GM23338 (cell line): ENCODE measurements at regions not wholly inside any gene's neighbourhood (a gene's known extent, or its start where the extent isn't known, plus 50 kb on each side); places are given as distances from the start of the nearest gene placed in this dataset.

Experiments used
- ATAC-seq: fragments of 200-7000 bp; cut with Tn5 transposase; 3 replicates; pipeline ENCODE4 v1.9.1; 2020
- DNase-seq: peaks from one replicate; pipeline ENCODE4 v3.0.0-alpha.2; 2015; ENCODE audit warnings: low spot score
- H2AFZ ChIP-seq: fragments of 200-600 bp; sonication (generic); 2 replicates; pipeline ENCODE4 v1.8.0; 2016; ENCODE audit warnings: antibody characterized with exemption, mild to moderate bottlenecking, moderate library complexity
- H3F3A ChIP-seq: fragments of 200-600 bp; sonication (generic); replicated peaks from 2 replicates; pipeline ENCODE4 v1.8.0; 2017; ENCODE audit warnings: antibody characterized with exemption, mixed run types, low read depth
- H3K27ac ChIP-seq: fragments of 200-600 bp; sonication (generic); 2 replicates; pipeline ENCODE4 v1.6.1; 2016; ENCODE audit warnings: low read depth
- H3K27me3 ChIP-seq: fragments of 200-600 bp; sonication (generic); 2 replicates; pipeline ENCODE4 v1.8.0; 2016; ENCODE audit warnings: mild to moderate bottlenecking, mixed run types, moderate library complexity; ENCODE audit not compliant: insufficient read depth
- H3K36me3 ChIP-seq: fragments of 200-600 bp; sonication (generic); 2 replicates; pipeline ENCODE4 v1.8.0; 2016; ENCODE audit warnings: mild to moderate bottlenecking; ENCODE audit not compliant: insufficient read depth
- H3K4me1 ChIP-seq: fragments of 200-600 bp; sonication (generic); 2 replicates; pipeline ENCODE4 v1.8.0; 2016; ENCODE audit warnings: mild to moderate bottlenecking, moderate library complexity; ENCODE audit not compliant: insufficient read depth
- H3K4me2 ChIP-seq: fragments of 200-600 bp; sonication (generic); 2 replicates; pipeline ENCODE4 v1.7.1; 2017; ENCODE audit warnings: mixed run types
- H3K4me3 ChIP-seq: fragments of 200-600 bp; sonication (generic); 2 replicates; pipeline ENCODE4 v1.6.1; 2016; ENCODE audit warnings: mixed run types
- H3K79me2 ChIP-seq: fragments of 200-600 bp; sonication (generic); replicated peaks from 2 replicates; pipeline ENCODE4 v1.8.0; 2017; ENCODE audit warnings: mild to moderate bottlenecking; ENCODE audit not compliant: insufficient read depth
- H3K9me2 ChIP-seq: fragments of 200-600 bp; sonication (generic); 2 replicates; pipeline ENCODE4 v1.8.0; 2017; ENCODE audit not compliant: insufficient read depth
- H4K20me1 ChIP-seq: fragments of 200-600 bp; sonication (generic); replicated peaks from 2 replicates; pipeline ENCODE4 v1.8.0; 2017; ENCODE audit warnings: mild to moderate bottlenecking; ENCODE audit not compliant: insufficient read depth
- H3K27ac Mint-ChIP-seq: 2 replicates; pipeline ENCODE4 v1.8.0; 2020; ENCODE audit warnings: inconsistent platforms, mild to moderate bottlenecking, moderate library complexity, mixed read lengths
- H3K27me3 Mint-ChIP-seq: 3 replicates; pipeline ENCODE4 v1.8.0; 2022; ENCODE audit warnings: low read depth, mild to moderate bottlenecking, moderate library complexity, mixed read lengths, inconsistent platforms; ENCODE audit not compliant: insufficient read depth, poor library complexity
- H3K36me3 Mint-ChIP-seq: 3 replicates; pipeline ENCODE4 v1.8.0; 2021; ENCODE audit warnings: low read depth, mild to moderate bottlenecking, inconsistent platforms, moderate library complexity, mixed read lengths
- H3K4me1 Mint-ChIP-seq: 3 replicates; pipeline ENCODE4 v1.8.0; 2020; ENCODE audit warnings: mild to moderate bottlenecking, inconsistent platforms, mixed read lengths
- H3K4me3 Mint-ChIP-seq: 3 replicates; pipeline ENCODE4 v1.8.0; 2021; ENCODE audit warnings: moderate library complexity, mild to moderate bottlenecking, inconsistent platforms, mixed read lengths
- H3K9me3 Mint-ChIP-seq: 3 replicates; pipeline ENCODE4 v1.8.0; 2020; ENCODE audit warnings: moderate library complexity, mild to moderate bottlenecking, inconsistent platforms, mixed read lengths
- CREB1 ChIP-seq: fragments of 250-450 bp; sonication (Bioruptor Pico); IDR thresholded peaks from 2 replicates; pipeline ENCODE4 v1.5.0; 2020; ENCODE audit warnings: low read depth, mild to moderate bottlenecking, moderate library complexity
- EZH2 ChIP-seq: fragments of 200-600 bp; sonication (generic); IDR thresholded peaks from one replicate; pipeline ENCODE4 v1.8.0; 2017; ENCODE audit warnings: antibody characterized with exemption, mild to moderate bottlenecking, low read depth; ENCODE audit not compliant: unreplicated experiment
- EZH2phosphoT487 ChIP-seq: fragments of 200-600 bp; sonication (generic); IDR thresholded peaks from one replicate; pipeline ENCODE4 v1.8.1; 2018; ENCODE audit warnings: antibody characterized with exemption; ENCODE audit not compliant: unreplicated experiment
- NANOG ChIP-seq: IDR thresholded peaks from 2 replicates; pipeline ENCODE4 v1.6.1; 2016; ENCODE audit warnings: antibody characterized with exemption, borderline replicate concordance
- POLR2AphosphoS5 ChIP-seq: IDR thresholded peaks from 2 replicates; pipeline ENCODE4 v1.6.1; 2016; ENCODE audit warnings: antibody characterized with exemption, low read depth
- REST ChIP-seq: IDR thresholded peaks from one replicate; pipeline ENCODE4 v1.6.1; 2018; ENCODE audit warnings: antibody characterized with exemption; ENCODE audit not compliant: unreplicated experiment
- STAT1 ChIP-seq: IDR thresholded peaks from one replicate; pipeline ENCODE4 v1.6.1; 2016; ENCODE audit warnings: antibody characterized with exemption; ENCODE audit not compliant: unreplicated experiment
- TF ChIP-seq, protein P1 (sequence below): fragments of 250-450 bp; sonication (Bioruptor Pico); IDR thresholded peaks from 2 replicates; pipeline ENCODE4 v1.5.0; 2020; ENCODE audit warnings: mild to moderate bottlenecking, moderate library complexity

DNA sequence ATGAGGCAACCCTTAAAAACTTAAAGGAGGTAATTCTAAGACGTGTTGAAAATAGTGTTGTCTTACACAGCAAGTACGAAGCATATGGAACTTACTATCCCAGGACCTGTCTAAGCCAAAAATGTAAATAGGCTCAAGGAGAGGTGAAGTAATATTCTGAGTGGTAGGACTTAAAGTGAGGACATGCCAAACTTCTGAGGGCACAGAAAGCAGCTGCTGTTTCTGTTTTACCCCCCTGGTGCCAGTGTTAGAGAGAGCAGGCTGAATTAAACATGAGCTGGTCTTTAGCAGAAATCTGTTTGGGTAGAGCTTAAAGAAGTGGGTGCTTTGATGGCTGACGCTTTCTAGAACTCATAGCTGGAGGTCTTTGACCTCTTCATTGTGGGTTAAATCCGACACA is 149.7 kb upstream of the NPHP3 start:
- H3K27me3 Mint-ChIP-seq: peaks cover 6% of the 10 kb centered on the region
- no peaks in the 10 kb centered on the region for H3K4me1 Mint-ChIP-seq
- no peak overlapping the region for H3K27ac ChIP-seq
- H3K4me3 Mint-ChIP-seq: no peak overlapping the region
- no peak overlapping the region for H3K4me2 ChIP-seq
- no peaks in the 10 kb centered on the region for H3K9me2 ChIP-seq
- no peak overlapping the region for H2AFZ ChIP-seq
- H3K79me2 ChIP-seq: no peaks in the 10 kb centered on the region
- no peak overlapping the region for H3K4me3 ChIP-seq
- H3K36me3 ChIP-seq: no peaks in the 10 kb centered on the region
- no peak for ATAC-seq
- no peaks in the 10 kb centered on the region for H3F3A ChIP-seq
- H3K4me1 ChIP-seq: no peaks in the 10 kb centered on the region
- DNase-seq: no peak
- no peak overlapping the region for H3K27ac Mint-ChIP-seq
- no peaks in the 10 kb centered on the region for H3K9me3 Mint-ChIP-seq
- no peaks in the 10 kb centered on the region for H3K36me3 Mint-ChIP-seq
- H4K20me1 ChIP-seq: no peaks in the 10 kb centered on the region
- H3K27me3 ChIP-seq: no peaks in the 10 kb centered on the region
- TF ChIP-seq EZH2phosphoT487 (no peak), REST (no peak), EZH2 (no peak), CREB1 (no peak), NANOG (no peak), STAT1 (no peak), POLR2AphosphoS5 (no peak)
- TF ChIP-seq, protein P1, sequence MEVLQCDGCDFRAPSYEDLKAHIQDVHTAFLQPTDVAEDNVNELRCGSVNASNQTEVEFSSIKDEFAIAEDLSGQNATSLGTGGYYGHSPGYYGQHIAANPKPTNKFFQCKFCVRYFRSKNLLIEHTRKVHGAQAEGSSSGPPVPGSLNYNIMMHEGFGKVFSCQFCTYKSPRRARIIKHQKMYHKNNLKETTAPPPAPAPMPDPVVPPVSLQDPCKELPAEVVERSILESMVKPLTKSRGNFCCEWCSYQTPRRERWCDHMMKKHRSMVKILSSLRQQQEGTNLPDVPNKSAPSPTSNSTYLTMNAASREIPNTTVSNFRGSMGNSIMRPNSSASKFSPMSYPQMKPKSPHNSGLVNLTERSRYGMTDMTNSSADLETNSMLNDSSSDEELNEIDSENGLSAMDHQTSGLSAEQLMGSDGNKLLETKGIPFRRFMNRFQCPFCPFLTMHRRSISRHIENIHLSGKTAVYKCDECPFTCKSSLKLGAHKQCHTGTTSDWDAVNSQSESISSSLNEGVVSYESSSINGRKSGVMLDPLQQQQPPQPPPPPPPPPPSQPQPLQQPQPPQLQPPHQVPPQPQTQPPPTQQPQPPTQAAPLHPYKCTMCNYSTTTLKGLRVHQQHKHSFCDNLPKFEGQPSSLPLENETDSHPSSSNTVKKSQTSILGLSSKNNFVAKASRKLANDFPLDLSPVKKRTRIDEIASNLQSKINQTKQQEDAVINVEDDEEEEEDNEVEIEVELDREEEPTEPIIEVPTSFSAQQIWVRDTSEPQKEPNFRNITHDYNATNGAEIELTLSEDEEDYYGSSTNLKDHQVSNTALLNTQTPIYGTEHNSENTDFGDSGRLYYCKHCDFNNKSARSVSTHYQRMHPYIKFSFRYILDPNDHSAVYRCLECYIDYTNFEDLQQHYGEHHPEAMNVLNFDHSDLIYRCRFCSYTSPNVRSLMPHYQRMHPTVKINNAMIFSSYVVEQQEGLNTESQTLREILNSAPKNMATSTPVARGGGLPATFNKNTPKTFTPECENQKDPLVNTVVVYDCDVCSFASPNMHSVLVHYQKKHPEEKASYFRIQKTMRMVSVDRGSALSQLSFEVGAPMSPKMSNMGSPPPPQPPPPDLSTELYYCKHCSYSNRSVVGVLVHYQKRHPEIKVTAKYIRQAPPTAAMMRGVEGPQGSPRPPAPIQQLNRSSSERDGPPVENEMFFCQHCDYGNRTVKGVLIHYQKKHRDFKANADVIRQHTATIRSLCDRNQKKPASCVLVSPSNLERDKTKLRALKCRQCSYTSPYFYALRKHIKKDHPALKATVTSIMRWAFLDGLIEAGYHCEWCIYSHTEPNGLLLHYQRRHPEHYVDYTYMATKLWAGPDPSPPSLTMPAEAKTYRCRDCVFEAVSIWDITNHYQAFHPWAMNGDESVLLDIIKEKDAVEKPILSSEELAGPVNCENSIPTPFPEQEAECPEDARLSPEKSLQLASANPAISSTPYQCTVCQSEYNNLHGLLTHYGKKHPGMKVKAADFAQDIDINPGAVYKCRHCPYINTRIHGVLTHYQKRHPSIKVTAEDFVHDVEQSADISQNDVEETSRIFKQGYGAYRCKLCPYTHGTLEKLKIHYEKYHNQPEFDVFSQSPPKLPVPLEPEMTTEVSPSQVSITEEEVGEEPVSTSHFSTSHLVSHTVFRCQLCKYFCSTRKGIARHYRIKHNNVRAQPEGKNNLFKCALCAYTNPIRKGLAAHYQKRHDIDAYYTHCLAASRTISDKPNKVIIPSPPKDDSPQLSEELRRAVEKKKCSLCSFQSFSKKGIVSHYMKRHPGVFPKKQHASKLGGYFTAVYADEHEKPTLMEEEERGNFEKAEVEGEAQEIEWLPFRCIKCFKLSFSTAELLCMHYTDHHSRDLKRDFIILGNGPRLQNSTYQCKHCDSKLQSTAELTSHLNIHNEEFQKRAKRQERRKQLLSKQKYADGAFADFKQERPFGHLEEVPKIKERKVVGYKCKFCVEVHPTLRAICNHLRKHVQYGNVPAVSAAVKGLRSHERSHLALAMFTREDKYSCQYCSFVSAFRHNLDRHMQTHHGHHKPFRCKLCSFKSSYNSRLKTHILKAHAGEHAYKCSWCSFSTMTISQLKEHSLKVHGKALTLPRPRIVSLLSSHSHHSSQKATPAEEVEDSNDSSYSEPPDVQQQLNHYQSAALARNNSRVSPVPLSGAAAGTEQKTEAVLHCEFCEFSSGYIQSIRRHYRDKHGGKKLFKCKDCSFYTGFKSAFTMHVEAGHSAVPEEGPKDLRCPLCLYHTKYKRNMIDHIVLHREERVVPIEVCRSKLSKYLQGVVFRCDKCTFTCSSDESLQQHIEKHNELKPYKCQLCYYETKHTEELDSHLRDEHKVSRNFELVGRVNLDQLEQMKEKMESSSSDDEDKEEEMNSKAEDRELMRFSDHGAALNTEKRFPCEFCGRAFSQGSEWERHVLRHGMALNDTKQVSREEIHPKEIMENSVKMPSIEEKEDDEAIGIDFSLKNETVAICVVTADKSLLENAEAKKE (CRISPR knock-in tag): no peak
